PC-9 (cell line): ENCODE measurements at regions not wholly inside any gene's neighbourhood (a gene's known extent, or its start where the extent isn't known, plus 50 kb on each side); places are given as distances from the start of the nearest gene placed in this dataset.

ENCODE experiments used
- EZH2 ChIP-seq: fragments of 200-600 bp; sonication (generic); IDR thresholded peaks from 2 replicates; pipeline ENCODE4 v1.8.0; 2017; ENCODE audit warnings: antibody characterized with exemption, low read depth
- TF ChIP-seq, protein P1 (sequence below): fragments of 200-600 bp; sonication (generic); conservative IDR thresholded peaks from 2 replicates; pipeline ENCODE4 v1.6.1; 2017; ENCODE audit warnings: mixed run types, antibody characterized with exemption, mild to moderate bottlenecking, moderate library complexity

DNA sequence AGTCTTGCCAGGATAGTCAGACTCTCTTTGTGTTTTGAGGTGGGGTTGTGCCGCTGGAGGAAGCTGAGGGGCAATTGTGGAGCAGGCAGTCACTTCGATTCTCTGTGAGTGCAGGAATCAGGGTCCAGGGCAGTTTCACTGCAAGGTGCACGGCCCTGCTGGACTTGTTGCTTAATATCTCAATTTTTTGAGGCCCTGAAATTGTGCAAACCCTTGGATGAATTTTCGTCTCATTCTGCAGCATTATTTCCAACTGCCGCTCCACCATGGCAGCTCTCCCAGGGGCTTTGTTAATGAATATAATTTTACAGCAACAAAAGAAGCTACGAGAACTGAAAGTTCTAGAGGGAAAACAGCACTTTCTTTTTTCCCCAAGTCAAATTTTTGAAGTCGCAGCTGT is 531.9 kb downstream of the QKI start:
- TF ChIP-seq, protein P1, sequence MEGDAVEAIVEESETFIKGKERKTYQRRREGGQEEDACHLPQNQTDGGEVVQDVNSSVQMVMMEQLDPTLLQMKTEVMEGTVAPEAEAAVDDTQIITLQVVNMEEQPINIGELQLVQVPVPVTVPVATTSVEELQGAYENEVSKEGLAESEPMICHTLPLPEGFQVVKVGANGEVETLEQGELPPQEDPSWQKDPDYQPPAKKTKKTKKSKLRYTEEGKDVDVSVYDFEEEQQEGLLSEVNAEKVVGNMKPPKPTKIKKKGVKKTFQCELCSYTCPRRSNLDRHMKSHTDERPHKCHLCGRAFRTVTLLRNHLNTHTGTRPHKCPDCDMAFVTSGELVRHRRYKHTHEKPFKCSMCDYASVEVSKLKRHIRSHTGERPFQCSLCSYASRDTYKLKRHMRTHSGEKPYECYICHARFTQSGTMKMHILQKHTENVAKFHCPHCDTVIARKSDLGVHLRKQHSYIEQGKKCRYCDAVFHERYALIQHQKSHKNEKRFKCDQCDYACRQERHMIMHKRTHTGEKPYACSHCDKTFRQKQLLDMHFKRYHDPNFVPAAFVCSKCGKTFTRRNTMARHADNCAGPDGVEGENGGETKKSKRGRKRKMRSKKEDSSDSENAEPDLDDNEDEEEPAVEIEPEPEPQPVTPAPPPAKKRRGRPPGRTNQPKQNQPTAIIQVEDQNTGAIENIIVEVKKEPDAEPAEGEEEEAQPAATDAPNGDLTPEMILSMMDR, result no peak
- no peak for TF ChIP-seq EZH2
